Lower leg skin (tissue), 3 donors: ENCODE measurements at regions not wholly inside any gene's neighbourhood (a gene's known extent, or its start where the extent isn't known, plus 50 kb on each side); places are given as distances from the start of the nearest gene placed in this dataset.

ENCODE experiments used
- POLR2A ChIP-seq, 2 donors: fragments of 450-650 bp; IDR thresholded peaks; one replicate each; pipeline ENCODE4 v1.6.1; 2016 to 2017; ENCODE audit warnings: antibody characterized with exemption in 2 of 2, mild to moderate bottlenecking in 1 of 2, moderate library complexity in 1 of 2
- TF ChIP-seq, protein P1 (sequence below), 3 donors: fragments of 450-650 bp; IDR thresholded peaks; one replicate each; pipeline ENCODE4 v1.5.1; 2016; ENCODE audit warnings: antibody characterized with exemption in 3 of 3, mild to moderate bottlenecking in 3 of 3, moderate library complexity in 2 of 3

DNA sequence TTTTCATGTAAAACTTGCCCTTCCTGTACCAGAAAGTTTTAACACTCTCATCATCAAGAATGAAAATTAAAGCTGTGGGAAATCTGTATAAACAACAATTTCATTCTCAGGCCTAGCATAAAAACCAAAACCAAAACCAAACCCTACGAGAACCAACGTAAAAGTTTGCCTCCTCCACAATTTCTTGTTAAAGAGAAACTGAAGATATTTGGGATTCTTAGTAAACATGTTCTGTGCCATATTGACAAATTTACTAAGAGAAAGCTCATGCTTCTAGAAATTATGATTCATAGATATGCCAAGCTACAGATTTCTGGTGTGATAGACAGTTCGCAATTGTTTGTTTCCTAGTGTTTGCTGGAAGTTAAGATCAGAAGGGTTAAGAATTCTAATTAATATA, 801.0 kb upstream of the NUDT12 start:
- TF ChIP-seq, protein P1, sequence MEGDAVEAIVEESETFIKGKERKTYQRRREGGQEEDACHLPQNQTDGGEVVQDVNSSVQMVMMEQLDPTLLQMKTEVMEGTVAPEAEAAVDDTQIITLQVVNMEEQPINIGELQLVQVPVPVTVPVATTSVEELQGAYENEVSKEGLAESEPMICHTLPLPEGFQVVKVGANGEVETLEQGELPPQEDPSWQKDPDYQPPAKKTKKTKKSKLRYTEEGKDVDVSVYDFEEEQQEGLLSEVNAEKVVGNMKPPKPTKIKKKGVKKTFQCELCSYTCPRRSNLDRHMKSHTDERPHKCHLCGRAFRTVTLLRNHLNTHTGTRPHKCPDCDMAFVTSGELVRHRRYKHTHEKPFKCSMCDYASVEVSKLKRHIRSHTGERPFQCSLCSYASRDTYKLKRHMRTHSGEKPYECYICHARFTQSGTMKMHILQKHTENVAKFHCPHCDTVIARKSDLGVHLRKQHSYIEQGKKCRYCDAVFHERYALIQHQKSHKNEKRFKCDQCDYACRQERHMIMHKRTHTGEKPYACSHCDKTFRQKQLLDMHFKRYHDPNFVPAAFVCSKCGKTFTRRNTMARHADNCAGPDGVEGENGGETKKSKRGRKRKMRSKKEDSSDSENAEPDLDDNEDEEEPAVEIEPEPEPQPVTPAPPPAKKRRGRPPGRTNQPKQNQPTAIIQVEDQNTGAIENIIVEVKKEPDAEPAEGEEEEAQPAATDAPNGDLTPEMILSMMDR (IDR thresholded peaks at IDR 0.05) = no peak
- TF ChIP-seq POLR2A (IDR thresholded peaks at IDR 0.05) = no peak
